Suprapubic skin (tissue), 4 donors: ENCODE measurements at regions not wholly inside any gene's neighbourhood (a gene's known extent, or its start where the extent isn't known, plus 50 kb on each side); places are given as distances from the start of the nearest gene placed in this dataset.
"Not testable (repeated sequence)": the region's sequence is repeated elsewhere in the genome, so short reads cannot be mapped to it uniquely, and the experiment has no call there.

Experiments used
- DNase-seq, 2 donors: peaks; one replicate each; pipeline ENCODE4 v3.0.0-alpha.2; 2019; ENCODE audit warnings: low spot score in 2 of 2
- H3K27ac ChIP-seq: fragments of 200-600 bp; sonication (generic); one replicate; pipeline ENCODE4 v1.5.1; 2019
- H3K27me3 ChIP-seq: fragments of 200-600 bp; sonication (generic); one replicate; pipeline ENCODE4 v1.5.1; 2019
- H3K36me3 ChIP-seq: fragments of 200-600 bp; sonication (generic); one replicate; pipeline ENCODE4 v1.5.1; 2019
- H3K4me1 ChIP-seq: fragments of 200-600 bp; sonication (generic); one replicate; pipeline ENCODE4 v1.5.1; 2019
- H3K4me3 ChIP-seq: fragments of 200-600 bp; sonication (generic); one replicate; pipeline ENCODE4 v1.5.1; 2019; ENCODE audit warnings: mild to moderate bottlenecking
- H3K9me3 ChIP-seq: fragments of 200-600 bp; sonication (generic); one replicate; pipeline ENCODE4 v1.5.1; 2019
- EP300 ChIP-seq: sonication (generic); formaldehyde crosslinking; IDR thresholded peaks from one replicate; pipeline ENCODE4 v1.6.1; 2017; ENCODE audit warnings: antibody characterized with exemption
- POLR2A ChIP-seq, 2 donors: fragments of 450-650 bp; IDR thresholded peaks; one replicate each; pipeline ENCODE4 v1.6.1; 2017; ENCODE audit warnings: antibody characterized with exemption in 2 of 2, mild to moderate bottlenecking in 2 of 2, moderate library complexity in 2 of 2
- POLR2AphosphoS5 ChIP-seq, 3 donors: sonication (generic); formaldehyde crosslinking; IDR thresholded peaks; one replicate each; pipeline ENCODE4 v1.6.1; 2017; ENCODE audit warnings: antibody characterized with exemption in 3 of 3
- WGBS: methylation state at CpG from one replicate; pipeline ENCODE4 v1.1.5; 2018; 5-methylcytosine and 5-hydroxymethylcytosine counted together
- TF ChIP-seq, protein P1 (sequence below), 2 donors: fragments of 200-600 bp in 1 of 2; fragments of 450-650 bp in 1 of 2; sonication (generic) in 1 of 2; IDR thresholded peaks; one replicate each; pipeline ENCODE4 v1.5.1; 2016 to 2019; ENCODE audit warnings: antibody characterized with exemption in 2 of 2, mild to moderate bottlenecking in 1 of 2, moderate library complexity in 1 of 2

- TF ChIP-seq, protein P1, sequence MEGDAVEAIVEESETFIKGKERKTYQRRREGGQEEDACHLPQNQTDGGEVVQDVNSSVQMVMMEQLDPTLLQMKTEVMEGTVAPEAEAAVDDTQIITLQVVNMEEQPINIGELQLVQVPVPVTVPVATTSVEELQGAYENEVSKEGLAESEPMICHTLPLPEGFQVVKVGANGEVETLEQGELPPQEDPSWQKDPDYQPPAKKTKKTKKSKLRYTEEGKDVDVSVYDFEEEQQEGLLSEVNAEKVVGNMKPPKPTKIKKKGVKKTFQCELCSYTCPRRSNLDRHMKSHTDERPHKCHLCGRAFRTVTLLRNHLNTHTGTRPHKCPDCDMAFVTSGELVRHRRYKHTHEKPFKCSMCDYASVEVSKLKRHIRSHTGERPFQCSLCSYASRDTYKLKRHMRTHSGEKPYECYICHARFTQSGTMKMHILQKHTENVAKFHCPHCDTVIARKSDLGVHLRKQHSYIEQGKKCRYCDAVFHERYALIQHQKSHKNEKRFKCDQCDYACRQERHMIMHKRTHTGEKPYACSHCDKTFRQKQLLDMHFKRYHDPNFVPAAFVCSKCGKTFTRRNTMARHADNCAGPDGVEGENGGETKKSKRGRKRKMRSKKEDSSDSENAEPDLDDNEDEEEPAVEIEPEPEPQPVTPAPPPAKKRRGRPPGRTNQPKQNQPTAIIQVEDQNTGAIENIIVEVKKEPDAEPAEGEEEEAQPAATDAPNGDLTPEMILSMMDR (IDR thresholded peaks at IDR 0.05), result no peak
- no peak for TF ChIP-seq POLR2A (IDR thresholded peaks at IDR 0.05)
- no peak for TF ChIP-seq POLR2AphosphoS5 (IDR thresholded peaks at IDR 0.05)
- TF ChIP-seq EP300, result no peak
- Histone ChIP-seq H3K4me1 (no peaks in the 10 kb centered on the region), H3K36me3 (no peaks in the 10 kb centered on the region), H3K27ac (no peak overlapping the region), H3K4me3 (no peak overlapping the region), H3K9me3 (no peaks in the 10 kb centered on the region), H3K27me3 (no peaks in the 10 kb centered on the region)
- 86% methylated on average over 13 of the region's 13 CpGs for WGBS
- DNase-seq, result no peak
Measured at GRCh38 chr12:31797230-31797872, 68.5 kb upstream of the AMN1 start.

GRCh38 chr12:31796270-31796951, 67.6 kb upstream of the AMN1 start:
- TF ChIP-seq EP300, result no peak
- TF ChIP-seq, protein P1 (IDR thresholded peaks at IDR 0.05), result no peak
- TF ChIP-seq POLR2A (IDR thresholded peaks at IDR 0.05), result no peak
- no peak for TF ChIP-seq POLR2AphosphoS5 (IDR thresholded peaks at IDR 0.05)
- no peaks in the 10 kb centered on the region for H3K27me3 ChIP-seq

GRCh38 chr12:31794745-31795144, 65.9 kb upstream of the AMN1 start:
- no peaks in the 10 kb centered on the region for H3K4me1 ChIP-seq
- H3K36me3 ChIP-seq, result no peaks in the 10 kb centered on the region
- no peak overlapping the region for H3K27ac ChIP-seq
- H3K9me3 ChIP-seq, result no peaks in the 10 kb centered on the region
- no peak for DNase-seq
- no peaks in the 10 kb centered on the region for H3K27me3 ChIP-seq
- WGBS, result 30% methylated on average over 5 of the region's 5 CpGs
- TF ChIP-seq POLR2AphosphoS5 (IDR thresholded peaks at IDR 0.05) (no peak), EP300 (no peak), POLR2A (IDR thresholded peaks at IDR 0.05) (no peak)
- TF ChIP-seq, protein P1 (IDR thresholded peaks at IDR 0.05), result no peak
- H3K4me3 ChIP-seq, result no peak overlapping the region

More at GRCh38 chr12:31796270-31796951, 67.6 kb upstream of the AMN1 start:
- Histone ChIP-seq H3K36me3 (no peaks in the 10 kb centered on the region), H3K9me3 (no peaks in the 10 kb centered on the region), H3K27ac (no peak overlapping the region), H3K4me3 (no peak overlapping the region), H3K4me1 (no peaks in the 10 kb centered on the region)
- no peak for DNase-seq
- WGBS, result 88% methylated on average over 11 of the region's 11 CpGs

- H3K9me3 ChIP-seq, DNase-seq, H3K27ac ChIP-seq, H3K4me1 ChIP-seq, H3K4me3 ChIP-seq, H3K36me3 ChIP-seq, H3K27me3 ChIP-seq: not testable (repeated sequence)
- WGBS, result 82% methylated on average over 3 of the region's 3 CpGs
Measured at GRCh38 chr12:31791265-31791664, 62.4 kb upstream of the AMN1 start.

- 48% methylated on average over 1 of the region's 1 CpG for WGBS
- no peak for DNase-seq
- no peaks in the 10 kb centered on the region for H3K27me3 ChIP-seq
- no peak for TF ChIP-seq EP300
- TF ChIP-seq POLR2A (IDR thresholded peaks at IDR 0.05), result no peak
- TF ChIP-seq POLR2AphosphoS5 (IDR thresholded peaks at IDR 0.05), result no peak
- no peaks in the 10 kb centered on the region for H3K36me3 ChIP-seq
- H3K4me3 ChIP-seq, result no peak overlapping the region
- H3K27ac ChIP-seq, result no peak overlapping the region
- H3K4me1 ChIP-seq, result no peaks in the 10 kb centered on the region
- H3K9me3 ChIP-seq, result no peaks in the 10 kb centered on the region
Measured at GRCh38 chr12:31790759-31791158, 61.9 kb upstream of the AMN1 start.

GRCh38 chr12:31785318-31785717, 56.5 kb upstream of the AMN1 start:
- TF ChIP-seq, protein P1 (IDR thresholded peaks at IDR 0.05), result no peak
- TF ChIP-seq POLR2A (IDR thresholded peaks at IDR 0.05), result no peak
- no peak for TF ChIP-seq EP300
- no peak for TF ChIP-seq POLR2AphosphoS5 (IDR thresholded peaks at IDR 0.05)
- WGBS, result 84% methylated on average over 2 of the region's 2 CpGs
- Histone ChIP-seq H3K4me1 (no peaks in the 10 kb centered on the region), H3K9me3 (no peaks in the 10 kb centered on the region), H3K36me3 (no peaks in the 10 kb centered on the region), H3K27me3 (no peaks in the 10 kb centered on the region), H3K4me3 (no peak overlapping the region), H3K27ac (no peak overlapping the region)
- no peak for DNase-seq
